Fibroblast of villous mesenchyme (primary cell): ENCODE measurements at regions not wholly inside any gene's neighbourhood (a gene's known extent, or its start where the extent isn't known, plus 50 kb on each side); places are given as distances from the start of the nearest gene placed in this dataset.

ENCODE experiments used
- DNase-seq: peaks from one replicate; pipeline ENCODE4 v3.0.0-alpha.2; 2010; ENCODE audit warnings: low read depth
- H3K4me3 ChIP-seq: 2 replicates; pipeline ENCODE4 v1.5.1; 2011; ENCODE audit warnings: low read depth, mild to moderate bottlenecking, low read length
- CTCF ChIP-seq: IDR thresholded peaks from 2 replicates; pipeline ENCODE4 v1.5.1; 2012; ENCODE audit warnings: low read depth, mild to moderate bottlenecking, low read length; ENCODE audit not compliant: insufficient read depth

GRCh38 chr2:9094117-9094516 lies 90.6 kb upstream of the MBOAT2 start:
- no peak for TF ChIP-seq CTCF
- no peak overlapping the region for H3K4me3 ChIP-seq
- DNase-seq = no peak

GRCh38 chr2:9093324-9093723 lies 89.8 kb upstream of the MBOAT2 start:
- no peak for TF ChIP-seq CTCF
- no peak for DNase-seq
- no peak overlapping the region for H3K4me3 ChIP-seq

- no peak for DNase-seq
- H3K4me3 ChIP-seq = no peak overlapping the region
- no peak for TF ChIP-seq CTCF
Observed at GRCh38 chr2:9092383-9093282, 89.1 kb upstream of the MBOAT2 start.

- DNase-seq = no peak
- H3K4me3 ChIP-seq = no peak overlapping the region
- TF ChIP-seq CTCF = no peak
Observed at GRCh38 chr2:9091811-9092210, 88.3 kb upstream of the MBOAT2 start.

- no peak for TF ChIP-seq CTCF
- no peak for DNase-seq
- H3K4me3 ChIP-seq = no peak overlapping the region
Observed at GRCh38 chr2:9089831-9090230, 86.3 kb upstream of the MBOAT2 start.

GRCh38 chr2:9087121-9087681 lies 83.7 kb upstream of the MBOAT2 start:
- DNase-seq = peak; percentile 30
- H3K4me3 ChIP-seq = no peak overlapping the region
- TF ChIP-seq CTCF = no peak

GRCh38 chr2:9086465-9086864 lies 83.0 kb upstream of the MBOAT2 start:
- peak; percentile 21 for DNase-seq
- TF ChIP-seq CTCF = no peak
- H3K4me3 ChIP-seq = no peak overlapping the region
